Globus pallidus (tissue), 1 donor: ENCODE measurements at regions not wholly inside any gene's neighbourhood (a gene's known extent, or its start where the extent isn't known, plus 50 kb on each side); places are given as distances from the start of the nearest gene placed in this dataset.
"Not testable (repeated sequence)": the region's sequence is repeated elsewhere in the genome, so short reads cannot be mapped to it uniquely, and the experiment has no call there.

Source experiments
- DNase-seq: peaks from one replicate; pipeline ENCODE4 v3.0.0-alpha.2; 2015; ENCODE audit warnings: low spot score

GRCh38 chr9:65418966-65419365 is 134.0 kb upstream of the FOXD4L5 start:
- not testable (repeated sequence) for DNase-seq

DNA sequence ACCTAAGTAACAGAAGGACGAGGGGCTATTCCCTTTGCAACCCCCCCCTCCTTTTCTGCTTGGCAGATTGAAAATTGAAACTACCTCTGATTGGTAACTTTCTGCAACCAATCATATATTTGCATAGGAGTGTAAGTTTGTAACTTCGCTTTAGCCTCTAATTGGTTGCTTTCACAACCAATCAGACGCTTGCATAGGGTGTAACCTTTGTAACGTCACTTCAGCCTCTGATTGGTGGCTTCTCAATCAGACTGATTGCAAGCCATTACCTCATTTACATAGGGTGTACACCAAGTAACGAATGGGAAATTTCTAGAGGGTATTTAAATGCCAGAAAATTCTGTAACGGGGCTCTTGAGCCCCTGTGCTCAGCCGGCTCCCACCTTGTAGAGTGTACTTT is 131.9 kb upstream of the FOXD4L5 start:
- DNase-seq = not testable (repeated sequence)

- not testable (repeated sequence) for DNase-seq
These were observed 129.2 kb upstream of the FOXD4L5 start for GRCh38 chr9:65414249-65414648.

DNA sequence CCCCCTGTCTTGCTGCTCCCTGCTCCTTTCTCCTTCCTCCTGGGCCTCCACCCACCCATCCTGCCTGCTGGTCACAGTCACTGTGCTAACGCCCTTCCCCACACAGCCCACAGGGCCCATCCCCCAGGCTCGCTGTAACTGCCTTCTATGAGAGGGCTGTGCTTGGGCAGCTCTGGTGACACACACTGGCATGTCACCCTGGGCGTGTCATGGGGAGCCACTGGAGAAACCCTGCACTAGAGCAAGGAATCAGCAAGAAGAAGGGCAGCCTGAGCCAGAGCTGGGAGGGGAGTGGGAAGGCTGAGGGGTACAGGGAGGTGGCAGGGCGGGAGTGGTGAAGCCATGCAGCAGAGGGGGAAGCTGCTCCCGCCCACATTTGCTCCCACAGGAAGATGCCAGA is 128.4 kb upstream of the FOXD4L5 start:
- DNase-seq = not testable (repeated sequence)

- DNase-seq = no peak
These were observed 126.9 kb upstream of the FOXD4L5 start for GRCh38 chr9:65411901-65412300.

DNA sequence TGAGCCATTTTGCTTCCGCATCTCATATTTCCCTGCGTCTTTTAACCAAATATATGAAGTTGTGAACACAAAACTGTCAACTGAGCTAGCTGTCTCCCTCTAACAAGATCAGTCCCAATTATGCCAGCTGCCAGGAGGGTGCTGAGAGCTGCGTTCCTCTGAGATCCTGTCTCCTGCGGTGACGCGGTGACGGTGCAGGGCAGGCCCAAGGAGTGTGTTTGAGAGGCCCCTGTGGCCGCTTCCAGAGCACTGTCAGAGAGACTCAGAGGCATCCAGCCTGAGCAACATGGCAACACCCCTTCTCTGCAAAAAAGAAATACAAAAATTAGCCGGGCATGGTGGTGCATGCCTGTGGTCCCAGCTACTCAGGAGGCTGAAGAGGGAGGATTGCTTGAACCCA is 126.3 kb upstream of the FOXD4L5 start:
- no peak for DNase-seq

- DNase-seq = no peak
These were observed 125.9 kb upstream of the FOXD4L5 start for GRCh38 chr9:65410926-65411325.

DNA sequence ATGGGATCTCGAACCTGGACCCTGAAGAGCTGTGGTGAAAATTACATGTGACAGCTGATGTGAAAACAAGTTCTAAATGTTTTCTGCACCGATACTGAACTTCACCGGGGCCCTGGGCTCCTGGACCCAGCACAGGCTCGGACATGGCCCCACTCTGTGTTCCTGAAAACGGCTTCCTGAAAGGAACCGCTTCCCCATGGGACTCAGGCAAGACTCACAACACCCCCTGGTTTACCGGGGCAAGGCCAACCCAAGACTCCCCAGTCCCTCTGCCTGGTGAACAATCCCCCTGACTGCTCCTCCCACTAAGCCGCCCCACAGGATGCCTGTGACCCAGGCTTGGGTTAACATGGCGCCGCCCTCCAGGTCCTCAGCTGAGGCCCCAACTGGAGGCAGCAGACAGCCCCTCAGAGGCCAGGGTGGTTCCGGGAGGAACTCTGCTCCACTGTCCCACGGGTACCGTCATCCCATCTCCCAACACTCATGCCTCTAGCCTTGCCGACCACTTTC is 124.5 kb upstream of the FOXD4L5 start:
- DNase-seq = no peak

DNA sequence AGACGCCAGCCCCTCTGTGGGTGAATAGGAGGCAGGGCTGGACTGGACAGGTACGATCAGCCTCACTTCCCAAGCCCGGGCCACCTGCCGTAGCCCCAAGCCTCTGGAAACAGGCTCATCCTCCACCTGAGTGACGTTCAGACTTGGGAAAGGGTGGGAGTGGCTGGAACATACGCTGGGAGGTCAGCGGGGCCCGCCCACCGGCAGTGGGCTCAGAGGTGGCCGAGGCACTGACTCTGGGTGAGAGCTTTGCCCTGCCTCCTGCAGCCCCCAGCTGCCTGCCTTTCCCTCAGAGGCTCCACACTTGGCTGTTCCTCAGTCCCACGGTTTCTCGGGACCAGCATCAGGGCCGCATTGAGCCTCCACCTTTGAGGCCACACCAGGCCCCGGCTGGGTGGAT is 123.8 kb upstream of the FOXD4L5 start:
- not testable (repeated sequence) for DNase-seq

DNA sequence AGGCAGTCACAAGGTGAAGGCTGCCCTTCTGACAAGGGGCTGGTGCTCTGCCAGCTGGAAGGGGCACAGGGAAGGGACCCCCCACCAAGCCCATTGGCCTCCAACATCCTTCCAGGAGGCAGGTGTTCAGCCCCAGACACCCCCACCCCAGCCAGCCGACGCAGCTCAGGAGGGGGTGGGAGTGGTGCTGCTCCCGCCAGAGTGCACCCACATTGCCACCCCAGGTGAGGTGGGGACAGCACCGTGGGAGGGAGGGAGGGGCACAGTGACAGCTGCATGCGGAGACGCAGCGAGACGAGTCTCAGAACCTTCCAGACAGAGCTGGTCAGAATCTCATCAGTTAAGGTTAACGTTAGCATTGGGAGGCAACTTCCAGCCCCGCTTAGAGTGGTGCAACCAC is 121.6 kb upstream of the FOXD4L5 start:
- not testable (repeated sequence) for DNase-seq

GRCh38 chr9:65405766-65406165 is 120.8 kb upstream of the FOXD4L5 start:
- DNase-seq = not testable (repeated sequence)

DNA sequence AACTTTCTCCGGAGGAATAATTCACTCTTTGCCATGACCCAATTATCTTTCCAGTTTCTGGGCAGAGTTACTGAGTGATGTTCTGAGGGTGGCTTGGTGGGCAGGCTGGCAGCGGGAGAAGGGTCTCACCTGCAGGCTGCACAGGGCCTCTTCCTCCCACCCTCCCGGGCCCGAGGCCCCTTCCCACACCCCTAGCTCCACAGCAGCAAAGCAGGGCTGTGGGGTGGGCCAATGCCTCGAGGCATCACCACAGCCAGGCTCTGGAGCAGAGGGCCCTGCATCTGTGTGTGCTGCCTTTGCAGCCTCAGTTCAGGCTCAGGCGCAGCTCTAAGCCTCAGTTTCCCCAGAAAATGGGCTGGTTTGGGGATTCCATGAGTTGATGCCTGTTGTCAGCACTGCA is 120.2 kb upstream of the FOXD4L5 start:
- no peak for DNase-seq

GRCh38 chr9:65404232-65405006 is 119.4 kb upstream of the FOXD4L5 start:
- DNase-seq = no peak

DNA sequence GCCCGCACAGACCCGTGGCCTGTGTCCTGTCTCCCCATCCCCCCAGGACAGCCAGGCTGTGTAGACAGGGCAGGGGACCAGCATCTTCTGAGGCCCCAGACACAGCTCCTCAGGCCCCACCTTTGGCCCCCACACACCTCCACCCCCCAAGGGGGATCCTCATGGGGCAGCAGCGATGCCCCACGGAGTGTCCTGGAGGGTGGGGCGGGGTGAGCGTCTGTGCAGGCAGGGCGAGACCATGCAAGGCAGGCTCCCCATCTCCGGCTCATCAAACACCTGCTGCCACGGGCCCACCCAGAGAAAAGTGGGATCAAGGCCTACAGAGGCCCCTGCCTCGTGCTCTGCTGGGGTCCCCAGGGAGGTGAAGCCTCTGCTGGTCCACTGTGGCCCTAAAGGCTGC is 118.7 kb upstream of the FOXD4L5 start:
- DNase-seq = no peak

- not testable (repeated sequence) for DNase-seq
These were observed 118.1 kb upstream of the FOXD4L5 start for GRCh38 chr9:65403072-65403471.

DNA sequence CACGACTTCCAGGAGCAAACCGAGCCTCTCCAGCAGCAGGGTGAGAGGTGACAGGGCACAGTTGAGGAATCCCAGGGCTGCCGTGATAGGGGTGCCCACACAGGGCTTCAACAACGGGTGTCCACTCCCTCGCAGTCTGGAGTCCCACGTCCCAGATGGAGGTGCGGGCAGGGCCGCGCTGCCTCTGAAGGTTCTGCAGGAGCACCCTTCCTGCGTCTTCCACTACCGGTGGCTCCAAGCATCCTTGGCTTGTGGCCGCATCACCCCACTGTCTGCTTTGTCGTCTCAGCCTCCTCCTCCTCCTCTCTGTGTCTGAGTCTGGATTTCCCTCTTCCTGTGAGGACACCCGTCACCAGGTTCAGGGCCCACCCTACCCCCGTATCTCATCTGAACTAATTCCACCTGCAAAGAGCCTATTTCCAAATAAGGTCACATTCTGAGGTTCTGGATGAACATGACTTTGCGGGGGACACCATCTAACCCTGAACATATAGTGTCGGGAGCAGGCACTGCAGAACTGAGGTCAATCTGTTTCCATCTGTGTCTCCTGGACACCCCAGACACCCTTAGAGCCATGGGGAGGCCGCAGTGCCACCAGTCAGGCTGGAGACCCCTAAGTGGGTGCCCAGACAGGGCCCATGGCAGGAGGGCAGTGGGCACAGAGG is 117.3 kb upstream of the FOXD4L5 start:
- not testable (repeated sequence) for DNase-seq

DNA sequence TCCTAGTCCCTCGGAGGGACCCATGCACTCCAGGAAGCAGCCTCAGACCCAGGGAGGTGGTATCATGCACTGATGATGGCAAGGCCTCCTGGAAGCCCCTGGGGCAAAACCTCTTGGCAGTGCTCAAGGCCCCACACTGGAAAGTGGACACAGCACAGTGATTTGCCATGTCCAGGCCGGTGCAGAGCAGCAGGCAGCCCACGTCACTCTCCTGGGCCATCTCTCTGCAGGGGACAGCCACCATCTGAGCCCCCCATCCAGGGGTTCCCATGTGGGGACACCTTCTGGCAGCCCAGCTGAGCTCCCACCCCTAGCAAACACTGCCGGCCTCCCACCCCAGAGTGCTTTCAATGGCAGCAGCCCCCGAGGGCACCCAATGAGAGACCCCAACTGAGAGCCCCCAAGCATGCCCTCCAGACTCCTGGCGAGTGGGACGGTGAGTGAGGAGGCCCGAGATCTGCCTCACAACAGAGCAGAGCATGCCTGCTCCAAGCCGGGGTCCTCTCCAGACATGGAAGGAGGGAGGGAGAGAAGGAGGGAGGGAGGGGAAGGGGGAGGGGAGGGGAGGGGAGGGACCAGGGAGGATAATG is 116.5 kb upstream of the FOXD4L5 start:
- not testable (repeated sequence) for DNase-seq

DNA sequence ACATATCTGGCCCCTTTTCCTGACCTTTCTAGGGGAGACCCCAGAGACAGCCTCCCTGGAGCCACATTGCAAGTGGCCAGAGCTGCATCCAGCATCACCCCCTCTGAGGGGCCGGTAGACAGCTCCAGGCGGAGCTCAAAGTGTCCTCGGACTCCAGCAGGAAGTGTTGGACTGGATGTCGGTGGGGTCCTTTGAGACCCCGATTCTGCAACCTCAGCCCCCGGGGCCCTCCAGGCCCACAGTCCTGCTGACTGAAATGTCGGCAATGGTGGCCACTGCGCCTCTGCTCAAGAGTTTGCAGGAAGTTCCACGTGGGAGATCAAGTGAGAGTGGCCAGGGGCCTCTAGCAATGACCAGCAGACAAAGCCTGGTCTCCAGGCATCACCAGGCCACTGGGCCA is 115.9 kb upstream of the FOXD4L5 start:
- no peak for DNase-seq

- DNase-seq = not testable (repeated sequence)
These were observed 113.0 kb upstream of the FOXD4L5 start for GRCh38 chr9:65397763-65398719.

- DNase-seq = not testable (repeated sequence)
These were observed 112.2 kb upstream of the FOXD4L5 start for GRCh38 chr9:65397226-65397625.

- DNase-seq = not testable (repeated sequence)
These were observed 111.6 kb upstream of the FOXD4L5 start for GRCh38 chr9:65396601-65397000.

- not testable (repeated sequence) for DNase-seq
These were observed 110.8 kb upstream of the FOXD4L5 start for GRCh38 chr9:65395789-65396188.
